Trophoblast cell (in vitro differentiated cells and primary cell): ENCODE measurements at regions not wholly inside any gene's neighbourhood (a gene's known extent, or its start where the extent isn't known, plus 50 kb on each side); places are given as distances from the start of the nearest gene placed in this dataset.

Source experiments
- DNase-seq, 2 donors: peaks; one replicate each; pipeline ENCODE4 v3.0.0-alpha.2; 2016
- H2AFZ ChIP-seq: 2 replicates; pipeline ENCODE4 v1.6.1; 2013; ENCODE audit warnings: low read length, moderate library complexity, mild to moderate bottlenecking; ENCODE audit not compliant: insufficient read depth, poor library complexity
- H2AK5ac ChIP-seq: 2 replicates; pipeline ENCODE4 v1.6.1; 2013; ENCODE audit warnings: mild to moderate bottlenecking, low read length
- H2BK120ac ChIP-seq: 2 replicates; pipeline ENCODE4 v1.6.1; 2013; ENCODE audit warnings: low read length, mild to moderate bottlenecking, moderate library complexity; ENCODE audit not compliant: insufficient read depth, poor library complexity
- H2BK12ac ChIP-seq: 2 replicates; pipeline ENCODE4 v1.6.1; 2013; ENCODE audit warnings: mild to moderate bottlenecking, low read length, moderate library complexity
- H2BK5ac ChIP-seq: 2 replicates; pipeline ENCODE4 v1.6.1; 2013; ENCODE audit warnings: low read length, low read depth, moderate library complexity, mild to moderate bottlenecking; ENCODE audit not compliant: poor library complexity
- H3K14ac ChIP-seq: 2 replicates; pipeline ENCODE4 v1.6.1; 2013; ENCODE audit warnings: mild to moderate bottlenecking, low read length
- H3K18ac ChIP-seq: 2 replicates; pipeline ENCODE4 v1.6.1; 2013; ENCODE audit warnings: mild to moderate bottlenecking, low read length
- H3K23ac ChIP-seq: 2 replicates; pipeline ENCODE4 v1.6.1; 2013; ENCODE audit warnings: low read length
- H3K27ac ChIP-seq: 2 replicates; pipeline ENCODE4 v1.5.1; 2013; ENCODE audit warnings: low read depth, mild to moderate bottlenecking, inconsistent platforms, low read length, moderate library complexity
- H3K27me3 ChIP-seq: 2 replicates; pipeline ENCODE4 v1.6.1; 2013; ENCODE audit warnings: inconsistent platforms, mild to moderate bottlenecking, low read length, moderate library complexity; ENCODE audit not compliant: insufficient read depth
- H3K36me3 ChIP-seq, 2 experiments: 1 replicate in 1 of 2; 2 replicates in 1 of 2; pipeline ENCODE4 v1.6.1; 2013; ENCODE audit warnings: low read length in 2 of 2, mild to moderate bottlenecking in 2 of 2, moderate library complexity in 1 of 2; ENCODE audit not compliant: insufficient read depth in 2 of 2, control insufficient read depth in 1 of 2
- H3K4ac ChIP-seq: 2 replicates; pipeline ENCODE4 v1.6.1; 2013; ENCODE audit warnings: low read depth, mild to moderate bottlenecking, low read length, moderate library complexity
- H3K4me1 ChIP-seq, 2 experiments: 1 replicate in 1 of 2; 2 replicates in 1 of 2; pipeline ENCODE4 v1.6.1; 2013; ENCODE audit warnings: low read length in 2 of 2, mild to moderate bottlenecking in 2 of 2, moderate library complexity in 1 of 2; ENCODE audit not compliant: insufficient read depth in 2 of 2, control insufficient read depth in 1 of 2
- H3K4me2 ChIP-seq: 2 replicates; pipeline ENCODE4 v1.6.1; 2013; ENCODE audit warnings: inconsistent platforms, mild to moderate bottlenecking, low read length, moderate library complexity
- H3K4me3 ChIP-seq: 2 replicates; pipeline ENCODE4 v1.5.1; 2013; ENCODE audit warnings: mild to moderate bottlenecking, low read depth, low read length, inconsistent platforms
- H3K79me1 ChIP-seq: one replicate; pipeline ENCODE4 v1.6.1; 2013; ENCODE audit warnings: low read length
- H3K79me2 ChIP-seq: 2 replicates; pipeline ENCODE4 v1.6.1; 2013; ENCODE audit warnings: low read length, mild to moderate bottlenecking; ENCODE audit not compliant: control insufficient read depth, insufficient read depth, poor library complexity
- H3K9ac ChIP-seq: 2 replicates; pipeline ENCODE4 v1.6.1; 2013; ENCODE audit warnings: mild to moderate bottlenecking, low read length
- H3K9me3 ChIP-seq: 2 replicates; pipeline ENCODE4 v1.6.1; 2013; ENCODE audit warnings: low read depth, mild to moderate bottlenecking, control low read depth, inconsistent platforms, low read length; ENCODE audit not compliant: insufficient read depth
- H4K12ac ChIP-seq: 2 replicates; pipeline ENCODE4 v1.6.1; 2013; ENCODE audit warnings: low read depth, mild to moderate bottlenecking, low read length, moderate library complexity
- H4K8ac ChIP-seq: 2 replicates; pipeline ENCODE4 v1.6.1; 2013; ENCODE audit warnings: low read depth, mild to moderate bottlenecking, low read length, moderate library complexity
- H4K91ac ChIP-seq: one replicate; pipeline ENCODE4 v1.6.1; 2013; ENCODE audit warnings: low read depth, mild to moderate bottlenecking, low read length, moderate library complexity
- WGBS: extraction: QIAGEN DNeasy Blood & Tissue Kit; methylation state at CpG from one replicate; pipeline ENCODE4 v1.1.7; 2013; ENCODE audit warnings: missing lambda C conversion rate; ENCODE audit not compliant: insufficient read length, insufficient coverage; ENCODE audit errors: extremely low coverage; 5-methylcytosine and 5-hydroxymethylcytosine counted together

DNA sequence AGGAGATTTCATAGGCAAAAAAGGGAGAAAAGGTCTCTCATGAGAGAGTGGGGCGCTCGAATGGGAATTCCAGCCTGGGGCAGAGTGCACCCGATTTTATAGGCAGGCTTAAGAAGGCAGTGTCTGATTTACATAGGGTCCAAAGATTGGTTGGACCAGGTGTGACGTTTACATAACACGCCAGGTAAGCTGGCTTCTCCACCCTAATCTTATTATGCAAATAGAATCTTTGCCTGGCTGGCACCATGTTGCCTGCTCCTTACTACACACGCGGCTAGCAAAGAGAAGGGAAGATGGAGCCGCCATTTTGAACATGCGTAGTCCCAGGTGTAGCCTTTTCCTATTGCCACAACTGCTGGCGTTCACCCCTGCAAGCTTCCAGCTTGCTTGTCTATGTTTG is 103.7 kb downstream of the SLC16A1 start:
- WGBS = no CpG with 5 or more reads among the region's 10 CpGs
- peaks cover 29% of the 10 kb centered on the region for H3K79me1 ChIP-seq

GRCh38 chr1:112850034-112850757 is 105.8 kb downstream of the SLC16A1 start:
- Histone ChIP-seq H2BK12ac (peak overlapping the region; percentile 95), H3K79me1 (peaks cover 29% of the 10 kb centered on the region), H3K23ac (no peak overlapping the region), H2AFZ (peak overlapping the region; percentile 41), H2AK5ac (peak overlapping the region; percentile 93), H3K4me3 (peak overlapping the region; percentile 64), H3K9ac (no peak overlapping the region), H3K18ac (peak overlapping the region; percentile 91), H3K79me2 (peaks cover 6% of the 10 kb centered on the region), H3K27me3 (no peaks in the 10 kb centered on the region), H4K8ac (peak overlapping the region; percentile 85), H4K91ac (peak overlapping the region; percentile 99), H3K4me1 (peaks cover 16 to 19% of the 10 kb centered on the region in 2 experiments), H2BK120ac (peak overlapping the region; percentile 87), H3K27ac (peak overlapping the region; percentile 83), H3K9me3 (no peaks in the 10 kb centered on the region), H3K4ac (peak overlapping the region; percentile 70), H4K12ac (peak overlapping the region; percentile 60), H3K36me3 (peaks cover 0 to 2% of the 10 kb centered on the region in 2 experiments), H3K4me2 (peak overlapping the region; percentile 62), H3K14ac (peak overlapping the region; percentile 85), H2BK5ac (peak overlapping the region; percentile 87)
- WGBS = no CpG with 5 or more reads among the region's 40 CpGs
- peak; percentile 98 for DNase-seq

More for the DNA sequence above, 103.7 kb downstream of the SLC16A1 start:
- no peak overlapping the region for H3K4me2 ChIP-seq
- H2BK5ac ChIP-seq = peak overlapping the region; percentile 85
- H4K91ac ChIP-seq = peak overlapping the region; percentile 97
- H3K14ac ChIP-seq = peak overlapping the region; percentile 77
- peak overlapping the region; percentile 86 for H3K4ac ChIP-seq
- H3K9ac ChIP-seq = no peak overlapping the region
- peak overlapping the region; percentile 94 for H2BK120ac ChIP-seq
- H3K18ac ChIP-seq = peak overlapping the region; percentile 89
- peaks cover 0 to 2% of the 10 kb centered on the region in 2 experiments for H3K36me3 ChIP-seq
- no peak overlapping the region for H3K23ac ChIP-seq
- peak overlapping the region; percentile 83 for H4K8ac ChIP-seq
- no peaks in the 10 kb centered on the region for H3K9me3 ChIP-seq
- H2AK5ac ChIP-seq = peak overlapping the region; percentile 95
- H3K27me3 ChIP-seq = no peaks in the 10 kb centered on the region
- H3K4me3 ChIP-seq = no peak overlapping the region
- H3K27ac ChIP-seq = peak overlapping the region; percentile 92
- H4K12ac ChIP-seq = peak overlapping the region; percentile 61
- peak overlapping the region; percentile 60 for H2AFZ ChIP-seq
- peak; percentile 29 to 66 for DNase-seq
- peaks cover 15 to 18% of the 10 kb centered on the region in 2 experiments for H3K4me1 ChIP-seq
- H2BK12ac ChIP-seq = peak overlapping the region; percentile 96
- peaks cover 6% of the 10 kb centered on the region for H3K79me2 ChIP-seq

GRCh38 chr1:112849425-112850033 is 106.5 kb downstream of the SLC16A1 start:
- Histone ChIP-seq H2AK5ac (peak overlapping the region; percentile 93), H3K14ac (peak overlapping the region; percentile 85), H3K4me1 (peaks cover 18 to 23% of the 10 kb centered on the region in 2 experiments), H3K79me2 (peaks cover 6% of the 10 kb centered on the region), H3K9ac (peak overlapping the region; percentile 3), H3K18ac (peak overlapping the region; percentile 91), H3K79me1 (peaks cover 30% of the 10 kb centered on the region), H2BK5ac (peak overlapping the region; percentile 87), H4K91ac (peak overlapping the region; percentile 99), H3K4me2 (peak overlapping the region; percentile 62), H3K27me3 (no peaks in the 10 kb centered on the region), H3K36me3 (peaks cover 0 to 2% of the 10 kb centered on the region in 2 experiments), H3K9me3 (no peaks in the 10 kb centered on the region), H3K27ac (peak overlapping the region; percentile 83), H3K23ac (no peak overlapping the region), H2BK12ac (peak overlapping the region; percentile 95), H4K8ac (peak overlapping the region; percentile 85), H3K4ac (peak overlapping the region; percentile 28), H2BK120ac (peak overlapping the region; percentile 87), H3K4me3 (peak overlapping the region; percentile 64), H4K12ac (peak overlapping the region; percentile 60), H2AFZ (peak overlapping the region; percentile 41)
- peak; percentile 79 to 86 for DNase-seq
- whole genome bisulfite sequencing = no CpG with 5 or more reads among the region's 58 CpGs

- Histone ChIP-seq H3K27ac (no peak overlapping the region), H3K18ac (peak overlapping the region; percentile 50), H3K79me2 (no peaks in the 10 kb centered on the region), H3K9me3 (no peaks in the 10 kb centered on the region), H3K27me3 (no peaks in the 10 kb centered on the region), H3K4me2 (no peak overlapping the region), H3K9ac (no peak overlapping the region), H3K36me3 (no peaks in the 10 kb centered on the region), H3K23ac (no peak overlapping the region), H3K4me1 (peaks cover 15 to 18% of the 10 kb centered on the region in 2 experiments), H3K4ac (no peak overlapping the region), H2BK120ac (no peak overlapping the region), H3K4me3 (no peak overlapping the region), H3K14ac (no peak overlapping the region), H3K79me1 (peaks cover 12% of the 10 kb centered on the region), H2BK12ac (no peak overlapping the region), H2AFZ (no peak overlapping the region), H4K12ac (no peak overlapping the region), H2BK5ac (no peak overlapping the region), H2AK5ac (no peak overlapping the region), H4K8ac (no peak overlapping the region), H4K91ac (no peak overlapping the region)
- no peak for DNase-seq
- WGBS = no CpG with 5 or more reads among the region's 10 CpGs
Observed at GRCh38 chr1:112841825-112842224, 114.2 kb downstream of the SLC16A1 start.
